HCT116 (cell line): ENCODE measurements at regions not wholly inside any gene's neighbourhood (a gene's known extent, or its start where the extent isn't known, plus 50 kb on each side); places are given as distances from the start of the nearest gene placed in this dataset.

Experiments used
- ATAC-seq: fragments of 200-7000 bp; cut with Tn5 transposase; 2 replicates; pipeline ENCODE4 v1.9.1; 2020; ENCODE audit warnings: mild to moderate bottlenecking, moderate library complexity
- BruUV-seq: library from RNA; stranded (reverse); fragments of 400-500 nt; replicated peaks from 2 replicates; lab custom pipeline; 2021; lab: Mats Ljungman, UMichigan
- CTCF ChIA-PET: fragments of 300-600 bp; sonication (Branson Sonifier 250); formaldehyde crosslinking; loops from one replicate; lab custom pipeline; 2021; ENCODE audit warnings: antibody characterized with exemption; lab: Charles Lee
- POLR2A ChIA-PET: fragments of 300-600, 350-600 bp; sonication (Branson Sonifier 250); formaldehyde crosslinking; loops from one replicate; lab custom pipeline; 2021; ENCODE audit warnings: antibody characterized with exemption; lab: Charles Lee
- RAD21 ChIA-PET, 2 experiments: fragments of 300-600 bp; sonication (Branson Sonifier 250); formaldehyde crosslinking; loops; one replicate each; lab custom pipeline; 2023; ENCODE audit warnings: low total read pairs in 2 of 2; ENCODE audit not compliant: uncharacterized antibody in 2 of 2, unreplicated experiment in 2 of 2, low non-redundant PET in 1 of 2; lab: Charles Lee
- DNase-seq: peaks from one replicate; pipeline ENCODE4 v3.0.0-alpha.2; 2010; ENCODE audit warnings: low read depth, low spot score
- H2AFZ ChIP-seq: fragments of 200-600 bp; shearing (Covaris generic), sonication (generic); 2 replicates; pipeline ENCODE4 v1.6.1; 2017; ENCODE audit warnings: low read depth, mixed run types, mixed read lengths, antibody characterized with exemption, low read length; ENCODE audit not compliant: poor library complexity, severe bottlenecking
- H3K27ac ChIP-seq: 2 replicates; pipeline ENCODE4 v1.5.1; 2012; ENCODE audit warnings: low read depth, low read length
- H3K27me3 ChIP-seq: fragments of 200-600 bp; sonication (generic); 2 replicates; pipeline ENCODE4 v1.6.1; 2016; ENCODE audit warnings: mixed run types, low read length, mixed read lengths; ENCODE audit not compliant: insufficient read depth
- H3K36me3 ChIP-seq, 2 experiments: fragments of 200-500 bp in 1 of 2; fragments of 200-600 bp in 1 of 2; sonication (Bioruptor generic) in 1 of 2; sonication (generic) in 1 of 2; 2 replicates each; pipeline versions ENCODE4 v1.5.1 to v1.6.1; 2014 to 2016; ENCODE audit warnings: low read length in 2 of 2, inconsistent platforms in 1 of 2, mixed read lengths in 1 of 2, mixed run types in 1 of 2; ENCODE audit not compliant: insufficient read depth in 2 of 2, control insufficient read depth in 1 of 2
- H3K4me1 ChIP-seq, 2 experiments: fragments of 200-600 bp in 1 of 2; sonication (generic) in 1 of 2; 2 replicates each; pipeline versions ENCODE4 v1.5.1 to v1.6.1; 2012 to 2017; ENCODE audit warnings: low read length in 2 of 2, inconsistent platforms in 1 of 2, mild to moderate bottlenecking in 1 of 2, mixed read lengths in 1 of 2, mixed run types in 1 of 2, moderate library complexity in 1 of 2; ENCODE audit not compliant: insufficient read depth in 2 of 2, control insufficient read depth in 1 of 2
- H3K4me2 ChIP-seq: fragments of 200-600 bp; sonication (generic); 2 replicates; pipeline ENCODE4 v1.6.1; 2017; ENCODE audit warnings: mixed run types, low read length, mixed read lengths
- H3K4me3 ChIP-seq, 2 experiments: fragments of 200-600 bp in 1 of 2; sonication (generic) in 1 of 2; replicated peaks in 1 of 2; 2 replicates each; pipeline ENCODE4 v1.5.1; 2011 to 2016; ENCODE audit warnings: low read length in 2 of 2, control low read depth in 1 of 2, low read depth in 1 of 2, mild to moderate bottlenecking in 1 of 2, mixed read lengths in 1 of 2, mixed run types in 1 of 2
- H3K79me2 ChIP-seq: fragments of 200-600 bp; sonication (generic); 2 replicates; pipeline ENCODE4 v1.6.1; 2017; ENCODE audit warnings: mild to moderate bottlenecking, mixed run types, low read length, moderate library complexity, mixed read lengths; ENCODE audit not compliant: insufficient read depth
- H3K9ac ChIP-seq: fragments of 200-600 bp; sonication (generic); 2 replicates; pipeline ENCODE4 v1.6.1; 2016; ENCODE audit warnings: low read length, mixed read lengths
- H3K9me2 ChIP-seq: fragments of 200-600 bp; sonication (generic), shearing (Covaris generic); 2 replicates; pipeline ENCODE4 v1.6.1; 2017; ENCODE audit warnings: mixed run types, mild to moderate bottlenecking, moderate library complexity; ENCODE audit not compliant: insufficient read depth
- H3K9me3 ChIP-seq, 2 experiments: fragments of 200-500 bp in 1 of 2; fragments of 200-600 bp in 1 of 2; sonication (Bioruptor generic) in 1 of 2; sonication (generic) in 1 of 2; 2 replicates each; pipeline ENCODE4 v1.6.1; 2014 to 2017; ENCODE audit warnings: low read length in 2 of 2, mixed read lengths in 2 of 2, inconsistent platforms in 1 of 2, low read depth in 1 of 2, mild to moderate bottlenecking in 1 of 2, mixed run types in 1 of 2, moderate library complexity in 1 of 2; ENCODE audit not compliant: control insufficient read depth in 1 of 2, insufficient read depth in 1 of 2
- H4K20me1 ChIP-seq: fragments of 200-600 bp; sonication (generic), shearing (Covaris generic); 2 replicates; pipeline ENCODE4 v1.6.1; 2017; ENCODE audit warnings: mixed run types, mild to moderate bottlenecking, moderate library complexity; ENCODE audit not compliant: insufficient read depth
- CBX3 ChIP-seq: IDR thresholded peaks from 2 replicates; pipeline ENCODE4 v1.6.1; 2012; ENCODE audit warnings: low read depth
- EGR1 ChIP-seq: IDR thresholded peaks from 2 replicates; pipeline ENCODE4 v1.6.1; 2012; ENCODE audit warnings: low read depth
- ELF1 ChIP-seq: IDR thresholded peaks from 2 replicates; pipeline ENCODE4 v1.6.1; 2012; ENCODE audit warnings: low read depth, borderline replicate concordance
- EZH2 ChIP-seq: fragments of 200-600 bp; sonication (generic); IDR thresholded peaks from 2 replicates; pipeline ENCODE4 v1.6.1; 2017; ENCODE audit warnings: antibody characterized with exemption, mixed run types
- POLR2AphosphoS5 ChIP-seq: IDR thresholded peaks from 2 replicates; pipeline ENCODE4 v1.6.1; 2011; ENCODE audit warnings: mild to moderate bottlenecking, low read depth, low read length, moderate library complexity
- REST ChIP-seq: IDR thresholded peaks from 2 replicates; pipeline ENCODE4 v1.6.1; 2012; ENCODE audit warnings: low read depth
- ZBTB33 ChIP-seq: IDR thresholded peaks from 2 replicates; pipeline ENCODE4 v1.6.1; 2011; ENCODE audit warnings: mild to moderate bottlenecking, low read length, moderate library complexity; ENCODE audit not compliant: insufficient replicate concordance; ENCODE audit errors: extremely low read depth
- intact Hi-C: fragments of 100-400 bp; cut with micrococcal nuclease; formaldehyde crosslinking; loops from 2 replicates; pipeline ENCODE4 v1.10.0; 2022

- H3K27ac ChIP-seq, result no peak overlapping the region
- RAD21 ChIA-PET, result no interaction called here
- TF ChIP-seq ELF1 (no peak), REST (no peak), EGR1 (no peak), CBX3 (no peak), EZH2 (no peak), ZBTB33 (no peak), POLR2AphosphoS5 (no peak)
- ATAC-seq (no peak), DNase-seq (no peak)
- no peak overlapping the region for H3K4me3 ChIP-seq
- POLR2A ChIA-PET, result no interaction called here
- no peaks in the 10 kb centered on the region for H3K27me3 ChIP-seq
- no peak overlapping the region for H3K9ac ChIP-seq
- H3K9me2 ChIP-seq, result no peaks in the 10 kb centered on the region
- H3K9me3 ChIP-seq, result peaks cover 0 to 18% of the 10 kb centered on the region in 2 experiments; a peak in 2 of 4 replicates
- intact Hi-C loops, result no loop called here
- CTCF ChIA-PET, result no interaction called here
- no peaks in the 10 kb centered on the region for H3K79me2 ChIP-seq
- BruUV-seq, result no TSS peak
- H2AFZ ChIP-seq, result no peak overlapping the region
- no peaks in the 10 kb centered on the region for H3K4me1 ChIP-seq
- H4K20me1 ChIP-seq, result no peaks in the 10 kb centered on the region
- H3K4me2 ChIP-seq, result no peak overlapping the region
- no peaks in the 10 kb centered on the region for H3K36me3 ChIP-seq
Observed at GRCh38 chr10:1853801-1854200, 116.5 kb upstream of the ADARB2 start.
